ENCODE measurements at regions not wholly inside any gene's neighbourhood (a gene's known extent, or its start where the extent isn't known, plus 50 kb on each side); places are given as distances from the start of the nearest gene placed in this dataset.

DNA sequence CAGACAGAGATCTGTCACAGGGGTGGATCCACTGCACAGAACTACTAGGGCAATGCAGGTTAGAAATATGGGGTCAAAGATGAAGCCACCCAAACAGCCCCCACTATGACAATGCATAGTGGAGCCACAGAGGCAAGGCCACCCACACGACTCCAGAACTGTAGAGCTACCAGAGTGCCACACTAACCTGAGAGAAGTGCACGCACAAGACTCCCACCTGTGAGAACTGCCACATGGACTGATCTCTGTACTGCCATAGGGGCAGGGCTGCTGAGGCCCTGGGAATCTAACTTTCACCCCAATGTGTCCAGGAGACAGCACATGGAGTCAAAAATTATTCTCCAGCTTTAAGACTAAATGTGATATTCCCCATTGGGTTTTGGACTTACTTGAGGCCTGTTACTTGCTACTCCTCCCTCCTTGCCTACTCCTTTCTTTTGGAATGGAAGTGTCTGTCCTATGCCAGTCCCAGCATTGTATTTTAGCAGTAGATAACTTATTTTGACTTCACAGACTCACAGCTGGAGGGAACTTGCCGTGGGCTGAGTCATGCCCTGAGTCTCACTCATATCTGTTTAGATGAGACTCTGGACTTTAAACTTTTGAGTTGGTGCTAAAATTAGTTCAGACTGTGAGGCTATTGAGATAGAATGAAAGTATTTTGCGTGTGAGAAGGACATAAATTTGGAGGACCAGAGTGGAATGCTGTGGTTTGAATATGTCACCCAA is 853.3 kb downstream of the MAT2B start:
- H3K4me1 ChIP-seq (ENCODE audit: control insufficient read depth, insufficient read depth, low read length), result no peaks in the 10 kb centered on the region
- 92 to 94% methylated on average over 4 of the region's 4 CpGs for WGBS, 2 experiments
- H3K36me3 ChIP-seq (ENCODE audit: control insufficient read depth, insufficient read depth, low read length), result no peaks in the 10 kb centered on the region
- no peak overlapping the region for H3K4me3 ChIP-seq (ENCODE audit: insufficient read depth, low read depth, low read length)
- H3K27ac ChIP-seq (ENCODE audit: insufficient read depth, low read depth, low read length, poor library complexity, severe bottlenecking), result no peak overlapping the region
- no peaks in the 10 kb centered on the region for H3K9me3 ChIP-seq (ENCODE audit: control insufficient read depth, low read length)
- no peaks in the 10 kb centered on the region for H3K27me3 ChIP-seq (ENCODE audit: control insufficient read depth, insufficient read depth, low read length, poor library complexity, severe bottlenecking)

DNA sequence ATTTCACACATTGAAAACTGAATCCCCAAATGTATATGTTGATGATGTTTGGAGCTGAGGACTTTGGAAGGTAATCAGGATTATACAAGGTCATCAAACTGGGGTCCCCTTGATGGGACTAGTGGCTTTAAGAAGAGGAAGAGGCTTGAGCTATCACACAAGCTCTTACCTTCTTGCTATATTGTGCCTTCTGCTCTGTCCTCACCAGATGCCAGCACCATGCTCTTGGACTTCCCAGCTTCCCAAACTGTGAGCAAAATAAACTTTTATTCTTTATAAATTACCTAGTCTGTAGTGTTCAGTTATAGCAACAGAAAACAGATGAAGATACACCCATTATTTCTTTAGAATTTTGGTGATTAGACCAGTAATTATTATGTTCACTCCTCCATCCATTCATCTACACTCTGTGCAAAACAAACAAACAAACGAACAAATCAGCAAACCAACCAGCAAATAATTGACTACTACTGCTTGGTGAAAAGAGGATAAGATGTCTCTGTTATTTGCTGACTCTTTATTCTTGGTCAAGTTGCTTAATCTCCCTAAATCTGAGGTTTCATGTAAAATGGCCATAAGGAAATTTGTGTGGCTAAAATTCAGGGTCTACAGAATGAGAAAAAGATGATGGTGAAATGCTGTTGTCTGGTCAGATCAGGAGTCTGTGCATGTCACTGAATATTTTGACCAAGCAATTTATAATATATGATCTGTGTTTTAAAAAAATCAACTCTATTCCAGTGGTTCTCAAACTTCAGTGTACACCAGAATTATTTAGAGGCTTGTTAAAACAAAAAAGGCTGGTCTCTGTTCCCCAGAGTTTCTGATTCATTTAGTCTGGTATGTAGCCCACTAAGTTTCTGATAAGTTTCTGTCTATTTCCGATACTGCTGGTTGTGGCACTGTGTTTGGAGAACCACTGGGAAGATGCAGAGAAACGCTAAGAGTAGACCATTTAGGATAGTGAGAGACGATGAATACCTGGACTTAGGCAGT is 854.1 kb downstream of the MAT2B start:
- 94 to 95% methylated on average over 3 of the region's 4 CpGs for WGBS, 2 experiments
- no peak overlapping the region for H3K27ac ChIP-seq (ENCODE audit: insufficient read depth, low read depth, low read length, poor library complexity, severe bottlenecking)
- H3K9me3 ChIP-seq (ENCODE audit: control insufficient read depth, low read length), result no peaks in the 10 kb centered on the region
- H3K4me3 ChIP-seq (ENCODE audit: insufficient read depth, low read depth, low read length), result no peak overlapping the region
- H3K36me3 ChIP-seq (ENCODE audit: control insufficient read depth, insufficient read depth, low read length), result no peaks in the 10 kb centered on the region
- no peaks in the 10 kb centered on the region for H3K27me3 ChIP-seq (ENCODE audit: control insufficient read depth, insufficient read depth, low read length, poor library complexity, severe bottlenecking)
- no peaks in the 10 kb centered on the region for H3K4me1 ChIP-seq (ENCODE audit: control insufficient read depth, insufficient read depth, low read length)

DNA sequence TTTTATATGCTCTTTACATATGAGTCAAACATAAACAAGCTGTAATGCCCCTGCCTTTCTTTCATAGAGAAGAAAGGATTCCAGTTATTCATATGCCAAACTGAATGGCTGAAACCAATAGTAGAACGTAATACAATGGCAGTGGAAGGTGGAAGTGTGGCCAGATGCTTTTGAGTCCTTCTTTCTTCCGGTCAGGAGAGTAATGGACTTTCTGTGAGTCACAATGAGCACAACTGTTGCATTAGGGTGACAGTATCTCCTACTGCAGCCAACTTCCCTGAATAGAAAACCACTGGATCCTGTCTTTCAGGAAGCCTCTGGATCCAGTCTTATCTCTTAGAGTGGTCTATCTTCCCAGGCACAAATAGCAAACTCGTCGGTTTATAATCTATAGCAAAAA is 855.2 kb downstream of the MAT2B start:
- Histone ChIP-seq H3K27me3 (ENCODE audit: control insufficient read depth, insufficient read depth, low read length, poor library complexity, severe bottlenecking) (no peaks in the 10 kb centered on the region), H3K36me3 (ENCODE audit: control insufficient read depth, insufficient read depth, low read length) (no peaks in the 10 kb centered on the region), H3K4me3 (ENCODE audit: insufficient read depth, low read depth, low read length) (no peak overlapping the region), H3K27ac (ENCODE audit: insufficient read depth, low read depth, low read length, poor library complexity, severe bottlenecking) (no peak overlapping the region), H3K4me1 (ENCODE audit: control insufficient read depth, insufficient read depth, low read length) (no peaks in the 10 kb centered on the region), H3K9me3 (ENCODE audit: control insufficient read depth, low read length) (no peaks in the 10 kb centered on the region)
- WGBS, 2 experiments, result 91 to 94% methylated on average over 2 to 4 of the region's 4 CpGs

DNA sequence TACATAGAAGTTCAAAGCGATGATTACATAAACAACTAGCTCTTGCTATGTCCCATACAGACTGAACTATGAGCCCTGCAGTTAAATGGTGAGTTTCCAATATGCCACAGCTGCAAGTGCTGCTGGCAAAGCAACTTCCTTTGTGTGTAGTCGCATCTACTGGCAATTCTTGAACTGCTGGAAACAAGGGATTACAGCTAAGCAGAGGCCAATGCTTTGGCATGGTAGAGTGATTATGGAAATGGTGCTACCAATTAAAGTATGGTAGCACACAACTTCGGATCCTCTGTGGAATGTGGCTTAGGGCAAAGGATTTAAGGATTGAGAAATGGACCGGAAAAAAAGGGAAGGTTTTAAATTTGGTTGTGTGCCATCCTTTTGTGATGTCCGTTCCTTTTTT is 856.6 kb downstream of the MAT2B start:
- no peaks in the 10 kb centered on the region for H3K36me3 ChIP-seq (ENCODE audit: control insufficient read depth, insufficient read depth, low read length)
- H3K4me3 ChIP-seq (ENCODE audit: insufficient read depth, low read depth, low read length), result no peak overlapping the region
- H3K4me1 ChIP-seq (ENCODE audit: control insufficient read depth, insufficient read depth, low read length), result no peaks in the 10 kb centered on the region
- H3K9me3 ChIP-seq (ENCODE audit: control insufficient read depth, low read length), result no peaks in the 10 kb centered on the region
- 78 to 83% methylated on average over 5 of the region's 5 CpGs for WGBS, 2 experiments
- no peak overlapping the region for H3K27ac ChIP-seq (ENCODE audit: insufficient read depth, low read depth, low read length, poor library complexity, severe bottlenecking)
- H3K27me3 ChIP-seq (ENCODE audit: control insufficient read depth, insufficient read depth, low read length, poor library complexity, severe bottlenecking), result no peaks in the 10 kb centered on the region

DNA sequence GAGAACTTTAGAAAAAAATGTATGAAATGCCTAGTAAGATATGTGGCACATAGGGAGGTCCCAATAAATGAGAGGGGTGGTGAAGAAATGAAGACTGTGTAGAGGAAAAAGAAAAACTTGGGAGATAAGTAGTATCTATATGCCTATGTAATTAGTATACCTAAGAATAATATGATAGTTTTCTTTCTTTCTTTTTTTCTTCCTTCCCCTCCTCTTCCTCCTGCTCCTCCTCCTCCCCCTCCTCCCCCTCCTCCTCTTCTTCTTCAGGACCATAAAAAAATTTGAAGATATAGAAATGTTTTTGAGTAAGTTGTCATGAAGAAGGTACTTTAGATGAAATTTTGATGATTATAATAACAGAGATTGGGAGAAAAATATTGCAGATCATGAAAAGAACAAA is 857.4 kb downstream of the MAT2B start:
- Histone ChIP-seq H3K4me3 (ENCODE audit: insufficient read depth, low read depth, low read length) (no peak overlapping the region), H3K36me3 (ENCODE audit: control insufficient read depth, insufficient read depth, low read length) (no peaks in the 10 kb centered on the region), H3K27me3 (ENCODE audit: control insufficient read depth, insufficient read depth, low read length, poor library complexity, severe bottlenecking) (no peaks in the 10 kb centered on the region), H3K27ac (ENCODE audit: insufficient read depth, low read depth, low read length, poor library complexity, severe bottlenecking) (no peak overlapping the region), H3K9me3 (ENCODE audit: control insufficient read depth, low read length) (no peaks in the 10 kb centered on the region), H3K4me1 (ENCODE audit: control insufficient read depth, insufficient read depth, low read length) (no peaks in the 10 kb centered on the region)

DNA sequence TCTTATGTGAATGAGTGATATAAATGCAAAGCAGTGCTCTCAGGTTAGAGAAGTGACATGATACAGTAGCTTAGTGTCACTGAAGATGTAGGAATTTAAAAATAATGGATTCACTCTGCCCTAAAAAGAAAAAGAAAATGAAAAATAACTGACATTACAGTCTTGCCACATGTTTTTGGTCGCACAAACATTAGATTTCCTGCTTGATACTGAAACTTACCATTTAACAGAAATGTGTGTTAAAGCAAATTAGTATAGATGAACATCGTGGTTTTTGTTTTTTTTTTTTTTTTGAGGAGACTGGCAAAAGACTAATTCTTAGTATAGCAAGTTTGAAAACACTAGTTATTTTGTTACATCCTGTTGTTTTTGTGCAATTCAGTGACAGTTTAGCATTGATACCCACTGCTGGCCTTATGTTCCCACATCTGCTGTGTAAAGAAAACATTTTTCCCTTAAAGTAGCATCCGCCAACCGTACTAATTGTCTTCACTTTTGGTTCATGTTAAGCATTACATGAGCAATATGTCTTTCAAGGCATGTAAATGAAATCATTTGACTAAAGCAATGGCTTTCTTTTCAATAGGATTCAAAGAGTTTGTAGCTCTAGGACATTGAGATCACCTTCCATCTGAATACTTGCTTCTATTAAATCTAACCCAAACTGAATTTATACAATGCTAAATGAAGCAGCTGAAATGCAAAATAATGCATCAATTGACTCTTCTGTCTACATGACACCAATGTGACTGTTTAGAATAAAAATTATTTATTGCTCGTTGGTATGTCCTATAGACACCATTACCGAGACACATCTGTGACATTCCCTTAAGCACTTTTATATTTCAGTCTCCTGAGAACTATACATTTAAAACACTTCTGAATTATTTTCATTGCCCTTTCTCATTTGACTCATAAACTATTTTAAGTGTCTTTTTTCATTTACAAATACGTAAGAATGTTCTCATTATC is 859.1 kb downstream of the MAT2B start:
- Histone ChIP-seq H3K4me3 (ENCODE audit: insufficient read depth, low read depth, low read length) (no peak overlapping the region), H3K27me3 (ENCODE audit: control insufficient read depth, insufficient read depth, low read length, poor library complexity, severe bottlenecking) (no peaks in the 10 kb centered on the region), H3K27ac (ENCODE audit: insufficient read depth, low read depth, low read length, poor library complexity, severe bottlenecking) (no peak overlapping the region), H3K4me1 (ENCODE audit: control insufficient read depth, insufficient read depth, low read length) (no peaks in the 10 kb centered on the region), H3K9me3 (ENCODE audit: control insufficient read depth, low read length) (no peaks in the 10 kb centered on the region), H3K36me3 (ENCODE audit: control insufficient read depth, insufficient read depth, low read length) (no peaks in the 10 kb centered on the region)
- 93 to 95% methylated on average over 7 of the region's 7 CpGs for WGBS, 2 experiments

DNA sequence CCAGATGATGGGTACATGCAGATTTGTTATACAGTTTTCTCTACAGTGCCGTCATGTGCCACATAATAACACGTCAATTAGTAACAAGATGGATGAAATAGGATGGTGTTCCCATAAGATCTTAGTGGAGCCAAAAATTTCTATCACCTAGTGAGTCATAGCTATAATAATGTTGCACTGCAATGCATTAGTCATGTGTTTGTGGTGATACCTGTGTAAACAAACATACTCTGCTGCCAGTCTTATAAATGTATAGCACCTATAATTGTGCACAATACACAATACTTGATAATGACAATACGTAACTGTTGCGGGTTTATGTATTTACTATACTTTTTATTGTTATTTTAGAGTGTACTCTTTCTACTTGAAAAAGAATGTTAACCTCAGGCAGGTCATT is 865.4 kb downstream of the MAT2B start:
- no peak overlapping the region for H3K27ac ChIP-seq (ENCODE audit: insufficient read depth, low read depth, low read length, poor library complexity, severe bottlenecking)
- WGBS, 2 experiments, result 92 to 98% methylated on average over 2 to 4 of the region's 4 CpGs
- H3K36me3 ChIP-seq (ENCODE audit: control insufficient read depth, insufficient read depth, low read length), result no peaks in the 10 kb centered on the region
- H3K9me3 ChIP-seq (ENCODE audit: control insufficient read depth, low read length), result no peaks in the 10 kb centered on the region
- no peaks in the 10 kb centered on the region for H3K4me1 ChIP-seq (ENCODE audit: control insufficient read depth, insufficient read depth, low read length)
- H3K4me3 ChIP-seq (ENCODE audit: insufficient read depth, low read depth, low read length), result no peak overlapping the region
- no peaks in the 10 kb centered on the region for H3K27me3 ChIP-seq (ENCODE audit: control insufficient read depth, insufficient read depth, low read length, poor library complexity, severe bottlenecking)

DNA sequence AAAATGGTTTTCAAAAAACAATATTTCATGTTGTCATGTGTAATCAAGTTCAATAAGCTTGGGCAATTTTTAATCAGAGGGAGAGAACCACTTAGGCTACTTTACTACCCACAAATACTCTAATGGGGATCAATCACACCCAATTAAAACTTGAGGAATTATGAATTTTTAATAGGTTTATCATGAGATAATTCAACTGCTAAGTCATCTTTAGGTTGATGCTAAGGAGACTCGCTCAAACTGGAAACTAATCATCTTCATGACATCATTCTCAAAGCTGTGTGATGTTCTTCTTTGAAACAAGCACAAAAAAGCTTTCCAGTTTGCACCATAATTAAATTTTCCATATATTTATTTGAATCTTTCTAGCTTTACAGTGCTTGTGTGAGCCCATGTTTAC is 867.5 kb downstream of the MAT2B start:
- Histone ChIP-seq H3K9me3 (ENCODE audit: control insufficient read depth, low read length) (no peaks in the 10 kb centered on the region), H3K27ac (ENCODE audit: insufficient read depth, low read depth, low read length, poor library complexity, severe bottlenecking) (no peak overlapping the region), H3K4me3 (ENCODE audit: insufficient read depth, low read depth, low read length) (no peak overlapping the region), H3K4me1 (ENCODE audit: control insufficient read depth, insufficient read depth, low read length) (no peaks in the 10 kb centered on the region), H3K36me3 (ENCODE audit: control insufficient read depth, insufficient read depth, low read length) (no peaks in the 10 kb centered on the region), H3K27me3 (ENCODE audit: control insufficient read depth, insufficient read depth, low read length, poor library complexity, severe bottlenecking) (no peaks in the 10 kb centered on the region)
- 80 to 100% methylated on average over 1 of the region's 1 CpG for WGBS, 2 experiments

DNA sequence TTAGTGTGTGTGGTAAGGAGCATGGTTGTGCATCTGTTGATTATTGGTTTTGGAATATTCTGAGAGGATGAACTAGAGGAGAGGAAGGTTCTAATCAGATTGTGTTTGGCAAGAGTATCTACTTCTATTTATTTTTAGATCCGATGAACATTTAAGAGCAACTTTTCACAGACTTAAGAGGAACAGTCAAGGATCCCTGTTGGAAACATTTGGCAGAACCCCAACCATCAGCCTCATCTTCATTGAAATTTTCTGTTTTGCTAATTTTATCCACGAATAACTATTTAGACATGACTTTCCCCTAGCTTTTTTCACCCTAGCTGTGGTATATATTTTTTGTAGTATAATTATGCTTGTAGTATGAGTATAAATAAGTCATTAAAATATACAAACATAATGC is 868.5 kb downstream of the MAT2B start:
- Histone ChIP-seq H3K4me1 (ENCODE audit: control insufficient read depth, insufficient read depth, low read length) (no peaks in the 10 kb centered on the region), H3K27ac (ENCODE audit: insufficient read depth, low read depth, low read length, poor library complexity, severe bottlenecking) (no peak overlapping the region), H3K9me3 (ENCODE audit: control insufficient read depth, low read length) (no peaks in the 10 kb centered on the region), H3K27me3 (ENCODE audit: control insufficient read depth, insufficient read depth, low read length, poor library complexity, severe bottlenecking) (no peaks in the 10 kb centered on the region), H3K4me3 (ENCODE audit: insufficient read depth, low read depth, low read length) (no peak overlapping the region), H3K36me3 (ENCODE audit: control insufficient read depth, insufficient read depth, low read length) (no peaks in the 10 kb centered on the region)
- WGBS, 2 experiments, result 86 to 87% methylated on average over 1 to 2 of the region's 2 CpGs

All from ectodermal cell (in vitro differentiated cells).